ENCODE measurements at regions not wholly inside any gene's neighbourhood (a gene's known extent, or its start where the extent isn't known, plus 50 kb on each side); places are given as distances from the start of the nearest gene placed in this dataset.

GRCh38 chr14:85241022-85241855, 288.7 kb upstream of the FLRT2 start:
- Mint-ChIP-seq H3K27me3 (no peaks in the 10 kb centered on the region), H3K27ac (peak overlapping the region in 1 of 6 donors; percentile 2)
- ATAC-seq (ENCODE audit: low read depth in 2 of 2), result no peak

GRCh38 chr14:85242666-85243065, 287.3 kb upstream of the FLRT2 start:
- Mint-ChIP-seq H3K27ac (no peak overlapping the region), H3K4me1 (no peaks in the 10 kb centered on the region), H3K9me3 (peaks cover 0 to 9% (median 0%) of the 10 kb centered on the region in 7 donors), H3K36me3 (no peaks in the 10 kb centered on the region), H3K27me3 (no peaks in the 10 kb centered on the region), H3K4me3 (no peak overlapping the region)
- DNase-seq, result no peak
- ATAC-seq (ENCODE audit: low read depth in 2 of 2), result no peak

More at GRCh38 chr14:85241022-85241855, 288.7 kb upstream of the FLRT2 start:
- Mint-ChIP-seq H3K4me1 (no peaks in the 10 kb centered on the region), H3K4me3 (no peak overlapping the region), H3K36me3 (no peaks in the 10 kb centered on the region), H3K9me3 (peaks cover 0 to 4% (median 0%) of the 10 kb centered on the region in 7 donors)
- no peak for DNase-seq

GRCh38 chr14:85243321-85243720, 286.6 kb upstream of the FLRT2 start:
- no peak for DNase-seq
- Mint-ChIP-seq H3K27ac (no peak overlapping the region), H3K9me3 (peaks cover 0 to 9% (median 0%) of the 10 kb centered on the region in 7 donors), H3K27me3 (no peaks in the 10 kb centered on the region), H3K4me3 (no peak overlapping the region), H3K36me3 (no peaks in the 10 kb centered on the region), H3K4me1 (no peaks in the 10 kb centered on the region)
- ATAC-seq (ENCODE audit: low read depth in 2 of 2), result no peak

GRCh38 chr14:85247071-85247470, 282.9 kb upstream of the FLRT2 start:
- no peak for ATAC-seq (ENCODE audit: low read depth in 2 of 2)
- H3K27me3 Mint-ChIP-seq, result no peaks in the 10 kb centered on the region
- no peak for DNase-seq
- H3K9me3 Mint-ChIP-seq, result peaks cover 0 to 9% (median 5%) of the 10 kb centered on the region in 7 donors
- no peaks in the 10 kb centered on the region for H3K4me1 Mint-ChIP-seq
- H3K36me3 Mint-ChIP-seq, result no peaks in the 10 kb centered on the region
- no peak overlapping the region for H3K4me3 Mint-ChIP-seq
- H3K27ac Mint-ChIP-seq, result no peak overlapping the region

- H3K4me1 Mint-ChIP-seq, result no peaks in the 10 kb centered on the region
- H3K27me3 Mint-ChIP-seq, result no peaks in the 10 kb centered on the region
- H3K9me3 Mint-ChIP-seq, result peaks cover 0 to 10% (median 6%) of the 10 kb centered on the region in 7 donors
- H3K27ac Mint-ChIP-seq, result no peak overlapping the region
- no peak for DNase-seq
- no peaks in the 10 kb centered on the region for H3K36me3 Mint-ChIP-seq
- no peak overlapping the region for H3K4me3 Mint-ChIP-seq
- no peak for ATAC-seq (ENCODE audit: low read depth in 2 of 2)
Measured at GRCh38 chr14:85248881-85249635, 280.9 kb upstream of the FLRT2 start.

GRCh38 chr14:85250414-85251189, 279.3 kb upstream of the FLRT2 start:
- no peaks in the 10 kb centered on the region for H3K36me3 Mint-ChIP-seq
- ATAC-seq (ENCODE audit: low read depth in 2 of 2) (no peak), DNase-seq (no peak)
- H3K4me1 Mint-ChIP-seq, result no peaks in the 10 kb centered on the region
- no peak overlapping the region for H3K27ac Mint-ChIP-seq
- H3K27me3 Mint-ChIP-seq, result no peaks in the 10 kb centered on the region
- H3K9me3 Mint-ChIP-seq, result peaks cover 0 to 10% (median 6%) of the 10 kb centered on the region in 7 donors
- H3K4me3 Mint-ChIP-seq, result no peak overlapping the region

GRCh38 chr14:85252011-85252410, 277.9 kb upstream of the FLRT2 start:
- H3K9me3 Mint-ChIP-seq, result peaks cover 0 to 10% (median 3%) of the 10 kb centered on the region in 7 donors

GRCh38 chr14:85254711-85255110, 275.2 kb upstream of the FLRT2 start:
- ATAC-seq (ENCODE audit: low read depth in 2 of 2) (no peak), DNase-seq (no peak)
- no peak overlapping the region for H3K27ac Mint-ChIP-seq
- no peaks in the 10 kb centered on the region for H3K4me1 Mint-ChIP-seq
- no peaks in the 10 kb centered on the region for H3K27me3 Mint-ChIP-seq
- peaks cover 0 to 14% (median 0%) of the 10 kb centered on the region in 7 donors for H3K9me3 Mint-ChIP-seq
- no peaks in the 10 kb centered on the region for H3K36me3 Mint-ChIP-seq
- no peak overlapping the region for H3K4me3 Mint-ChIP-seq

More at GRCh38 chr14:85252011-85252410, 277.9 kb upstream of the FLRT2 start:
- no peaks in the 10 kb centered on the region for H3K36me3 Mint-ChIP-seq
- no peak overlapping the region for H3K27ac Mint-ChIP-seq
- no peaks in the 10 kb centered on the region for H3K4me1 Mint-ChIP-seq
- DNase-seq (no peak), ATAC-seq (ENCODE audit: low read depth in 2 of 2) (no peak)
- H3K4me3 Mint-ChIP-seq, result no peak overlapping the region
- H3K27me3 Mint-ChIP-seq, result no peaks in the 10 kb centered on the region

- H3K4me3 Mint-ChIP-seq, result no peak overlapping the region
- no peaks in the 10 kb centered on the region for H3K27me3 Mint-ChIP-seq
- no peaks in the 10 kb centered on the region for H3K4me1 Mint-ChIP-seq
- no peak for DNase-seq
- no peaks in the 10 kb centered on the region for H3K36me3 Mint-ChIP-seq
- H3K9me3 Mint-ChIP-seq, result peaks cover 0 to 15% (median 4%) of the 10 kb centered on the region in 7 donors
- ATAC-seq (ENCODE audit: low read depth in 2 of 2), result no peak
- no peak overlapping the region for H3K27ac Mint-ChIP-seq
Measured at GRCh38 chr14:85257287-85257686, 272.7 kb upstream of the FLRT2 start.

- no peak overlapping the region for H3K4me3 Mint-ChIP-seq
- peaks cover 0 to 10% (median 6%) of the 10 kb centered on the region in 7 donors for H3K9me3 Mint-ChIP-seq
- no peak for DNase-seq
- no peaks in the 10 kb centered on the region for H3K27me3 Mint-ChIP-seq
- no peaks in the 10 kb centered on the region for H3K36me3 Mint-ChIP-seq
- H3K27ac Mint-ChIP-seq, result no peak overlapping the region
- no peaks in the 10 kb centered on the region for H3K4me1 Mint-ChIP-seq
- no peak for ATAC-seq (ENCODE audit: low read depth in 2 of 2)
Measured at GRCh38 chr14:85263916-85264675, 265.8 kb upstream of the FLRT2 start.

- H3K27me3 Mint-ChIP-seq, result no peaks in the 10 kb centered on the region
- DNase-seq (no peak), ATAC-seq (ENCODE audit: low read depth in 2 of 2) (no peak)
- H3K4me3 Mint-ChIP-seq, result no peak overlapping the region
- H3K27ac Mint-ChIP-seq, result no peak overlapping the region
- H3K9me3 Mint-ChIP-seq, result peaks cover 0 to 3% (median 0%) of the 10 kb centered on the region in 7 donors
- no peaks in the 10 kb centered on the region for H3K4me1 Mint-ChIP-seq
- no peaks in the 10 kb centered on the region for H3K36me3 Mint-ChIP-seq
Measured at GRCh38 chr14:85273099-85273677, 256.8 kb upstream of the FLRT2 start.

GRCh38 chr14:85273952-85274351, 256.0 kb upstream of the FLRT2 start:
- ATAC-seq (ENCODE audit: low read depth in 2 of 2) (no peak), DNase-seq (no peak)
- H3K27me3 Mint-ChIP-seq, result no peaks in the 10 kb centered on the region
- H3K4me3 Mint-ChIP-seq, result no peak overlapping the region
- peaks cover 0 to 3% (median 0%) of the 10 kb centered on the region in 7 donors for H3K9me3 Mint-ChIP-seq
- no peak overlapping the region for H3K27ac Mint-ChIP-seq
- no peaks in the 10 kb centered on the region for H3K36me3 Mint-ChIP-seq
- H3K4me1 Mint-ChIP-seq, result no peaks in the 10 kb centered on the region
